ENCODE measurements at regions not wholly inside any gene's neighbourhood (a gene's known extent, or its start where the extent isn't known, plus 50 kb on each side); places are given as distances from the start of the nearest gene placed in this dataset.

DNA sequence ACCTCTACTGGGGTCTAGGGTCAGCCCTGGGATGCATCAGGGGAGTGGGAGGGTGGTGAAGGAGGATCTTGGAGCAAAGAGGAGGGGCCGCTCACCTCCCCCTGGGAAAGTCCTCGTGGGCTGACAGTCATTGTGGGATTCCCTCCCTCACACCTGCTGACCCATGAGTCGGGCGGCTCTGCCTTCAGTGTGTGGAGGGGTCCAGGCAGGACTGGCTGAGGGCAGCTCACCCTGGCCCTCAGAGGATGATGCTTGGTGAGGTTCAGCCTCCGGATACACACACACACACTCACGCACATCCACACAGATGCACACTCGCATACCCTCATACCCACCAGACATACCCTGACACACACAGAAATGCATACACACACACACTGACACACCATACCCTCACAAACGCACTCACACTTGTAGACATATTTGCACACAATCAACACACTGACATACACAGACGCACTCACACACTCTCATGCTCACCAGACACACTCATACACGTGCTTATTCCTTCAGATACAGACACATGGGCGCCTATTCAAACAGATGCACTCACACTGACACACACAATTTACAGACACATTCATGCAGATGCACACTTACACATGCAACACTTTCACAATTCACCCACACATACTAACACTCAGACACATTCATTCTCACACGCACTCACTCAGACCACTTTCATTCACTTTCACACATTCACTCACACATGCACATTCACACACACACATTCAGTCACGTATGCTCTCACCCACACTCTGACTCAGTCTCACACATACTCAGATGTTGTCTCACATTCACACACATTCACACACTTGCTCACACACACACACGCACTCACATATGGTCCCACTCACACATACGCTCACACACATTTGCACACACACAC lies 105.1 kb upstream of the RPL38 start:
- DNase-seq, result no peak

- no peak for DNase-seq
Measured at GRCh38 chr17:74099442-74100340, 103.8 kb upstream of the RPL38 start.

DNA sequence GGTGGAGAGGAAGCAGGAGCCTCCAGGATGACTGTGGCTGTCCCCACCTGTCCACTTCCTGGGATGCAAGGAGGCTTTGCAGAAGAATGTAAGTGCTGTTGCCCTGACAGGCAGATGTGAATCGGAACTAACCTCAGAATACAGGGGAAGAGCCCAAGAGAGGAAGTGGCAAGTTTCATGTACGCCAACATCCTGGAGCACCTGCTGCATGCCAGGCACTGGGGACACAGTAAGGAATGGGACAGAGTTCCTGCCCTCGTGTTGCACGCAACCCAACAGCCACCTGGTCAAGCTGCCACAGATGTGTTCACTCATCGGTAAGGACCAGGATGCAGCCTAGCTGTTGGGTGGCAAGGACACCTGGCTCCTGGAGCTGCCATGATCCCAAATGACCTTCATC lies 98.6 kb upstream of the RPL38 start:
- DNase-seq, result no peak

DNA sequence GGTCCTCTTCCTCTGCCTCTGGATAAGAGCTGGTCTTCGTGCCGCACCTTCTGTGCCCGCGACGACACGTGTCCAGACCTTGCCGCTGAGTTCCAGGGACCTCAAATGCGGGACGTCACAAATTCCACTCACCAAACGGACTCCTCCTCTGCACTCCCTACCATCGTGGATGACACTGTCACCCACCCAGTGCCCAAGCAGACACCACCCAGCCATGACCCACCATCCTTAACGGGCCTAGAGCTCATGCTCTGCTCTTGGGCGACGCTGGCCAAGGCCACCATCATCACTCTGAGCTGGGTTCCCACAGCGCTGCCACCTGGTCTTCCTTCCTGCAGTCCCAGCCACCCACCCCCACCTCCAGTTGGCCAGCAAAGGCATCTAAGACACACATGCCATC lies 96.4 kb upstream of the RPL38 start:
- DNase-seq, result no peak

- DNase-seq, result no peak
Measured at GRCh38 chr17:74108126-74108705, 95.3 kb upstream of the RPL38 start.

GRCh38 chr17:74110467-74110866 lies 93.0 kb upstream of the RPL38 start:
- DNase-seq, result no peak

GRCh38 chr17:74113326-74113725 lies 90.2 kb upstream of the RPL38 start:
- DNase-seq, result no peak

DNA sequence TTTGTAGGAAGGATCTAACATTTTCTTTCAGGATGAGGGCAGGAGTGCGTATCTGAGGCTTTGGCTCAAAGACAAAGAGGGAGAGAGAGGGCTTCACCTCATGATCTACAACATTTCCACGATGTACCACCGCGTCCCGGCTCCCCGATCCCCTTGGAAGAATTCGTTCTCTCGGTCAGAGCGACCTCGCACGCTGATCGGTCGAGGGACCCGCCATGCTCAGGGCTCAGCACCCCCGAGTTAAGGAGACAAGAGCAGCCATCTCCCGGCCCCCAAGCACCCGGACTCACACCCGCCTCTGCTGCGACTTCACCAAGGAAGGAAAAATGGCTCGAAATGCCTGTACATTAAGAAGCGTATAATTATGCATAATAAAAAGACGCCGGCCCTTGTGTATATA lies 89.5 kb upstream of the RPL38 start:
- DNase-seq, result no peak

DNA sequence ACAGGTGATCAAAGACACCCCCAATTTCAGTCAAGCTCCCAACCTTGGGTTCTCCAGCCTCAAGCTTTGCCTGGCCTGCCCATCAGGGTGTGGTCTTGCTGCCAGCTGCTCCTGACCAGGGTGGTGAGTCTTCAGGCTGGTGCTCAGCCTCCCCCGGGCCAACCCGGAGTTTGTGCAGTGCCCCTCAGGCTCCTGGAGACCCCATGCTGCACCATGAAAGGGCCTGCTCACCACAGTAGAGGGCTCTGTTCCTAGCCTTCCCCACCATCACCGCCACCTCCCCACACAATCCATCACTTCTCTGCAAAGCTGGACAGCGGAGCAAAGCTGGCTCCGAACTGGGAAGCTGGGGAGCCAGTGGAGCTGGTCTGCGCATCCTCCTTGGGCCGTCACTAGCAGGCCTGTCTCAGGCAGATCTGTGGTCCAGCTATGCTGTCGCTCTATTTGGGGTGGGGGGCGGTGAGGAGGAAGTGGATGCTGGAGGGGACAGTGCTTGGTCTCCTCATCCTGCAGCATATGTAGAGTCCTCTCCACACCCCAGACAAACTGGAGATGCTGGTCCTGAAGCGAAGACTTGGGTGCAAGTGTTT lies 88.5 kb upstream of the RPL38 start:
- DNase-seq, result no peak

DNA sequence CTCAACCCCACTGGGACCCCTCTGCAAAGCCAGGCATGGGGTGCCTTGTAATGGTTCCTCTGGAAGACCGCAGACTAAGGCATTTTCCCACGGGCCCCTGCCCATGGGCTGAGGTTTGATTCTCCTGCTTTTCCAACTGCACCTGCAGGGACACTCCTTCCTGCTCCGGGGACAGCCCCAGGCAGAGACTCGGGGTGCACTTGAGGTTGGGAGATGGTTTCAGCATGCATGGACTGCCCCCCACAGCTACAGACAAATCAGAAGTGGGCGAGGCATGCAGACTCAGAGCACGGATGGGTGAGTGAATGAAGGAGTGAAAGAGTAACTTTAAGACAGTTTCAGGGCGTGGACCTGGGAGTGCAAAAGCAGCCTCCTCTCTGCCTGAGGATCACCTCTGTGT lies 87.9 kb upstream of the RPL38 start:
- DNase-seq, result no peak

- DNase-seq, result peak; percentile 12
Measured at GRCh38 chr17:74116087-74116717, 87.3 kb upstream of the RPL38 start.

DNA sequence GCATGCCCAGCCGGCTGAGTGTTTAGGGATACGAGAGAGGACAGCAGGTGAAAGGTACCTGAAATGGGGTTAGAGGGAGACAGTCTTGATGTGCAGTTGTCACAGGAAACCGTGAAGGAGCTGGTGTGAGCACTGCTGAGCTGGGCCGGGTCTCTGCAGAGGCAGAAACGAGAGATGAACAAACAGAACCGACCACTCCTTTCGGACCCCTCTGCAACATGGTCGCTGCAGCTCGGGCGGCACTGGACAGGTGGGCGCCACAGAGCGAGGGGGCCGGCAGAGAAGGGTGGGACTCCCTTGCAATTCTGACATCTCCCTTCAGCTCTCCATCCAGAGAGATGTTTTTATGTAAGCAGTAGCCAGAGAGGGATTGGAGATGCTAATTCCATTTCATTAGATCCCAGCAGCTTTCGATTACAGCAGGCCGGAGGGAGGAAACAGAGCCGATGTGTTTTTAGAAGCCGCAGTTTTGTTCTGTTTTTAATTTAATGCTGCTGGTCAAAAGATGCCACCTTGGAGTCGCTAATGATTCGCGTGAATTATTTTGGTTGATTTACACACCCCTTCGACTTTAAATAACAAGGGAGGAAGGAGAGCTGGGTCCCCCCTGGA lies 86.3 kb upstream of the RPL38 start:
- no peak for DNase-seq

DNA sequence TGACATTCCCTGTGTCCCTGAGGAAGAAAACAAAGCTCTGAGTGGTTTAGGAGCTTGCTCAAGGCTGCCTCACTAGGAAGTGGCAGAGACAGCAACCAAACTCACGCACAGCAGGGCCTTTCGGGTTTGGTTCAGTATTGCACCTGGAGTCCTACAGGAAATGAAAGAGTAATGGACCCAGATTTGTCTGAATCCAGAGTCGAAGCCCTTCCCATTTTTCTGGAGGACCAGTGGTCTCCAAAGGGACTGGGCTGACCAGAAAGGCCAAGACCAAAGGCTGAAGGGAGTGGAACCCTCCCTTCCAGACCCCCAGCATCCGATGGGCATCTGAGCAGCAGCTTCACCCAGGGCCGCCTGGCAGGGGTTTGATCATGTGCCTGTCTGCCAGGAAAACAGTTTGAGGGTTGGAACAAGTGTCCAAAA lies 85.5 kb upstream of the RPL38 start:
- peak; percentile 18 for DNase-seq

GRCh38 chr17:74118504-74118903 lies 85.0 kb upstream of the RPL38 start:
- DNase-seq, result no peak

DNA sequence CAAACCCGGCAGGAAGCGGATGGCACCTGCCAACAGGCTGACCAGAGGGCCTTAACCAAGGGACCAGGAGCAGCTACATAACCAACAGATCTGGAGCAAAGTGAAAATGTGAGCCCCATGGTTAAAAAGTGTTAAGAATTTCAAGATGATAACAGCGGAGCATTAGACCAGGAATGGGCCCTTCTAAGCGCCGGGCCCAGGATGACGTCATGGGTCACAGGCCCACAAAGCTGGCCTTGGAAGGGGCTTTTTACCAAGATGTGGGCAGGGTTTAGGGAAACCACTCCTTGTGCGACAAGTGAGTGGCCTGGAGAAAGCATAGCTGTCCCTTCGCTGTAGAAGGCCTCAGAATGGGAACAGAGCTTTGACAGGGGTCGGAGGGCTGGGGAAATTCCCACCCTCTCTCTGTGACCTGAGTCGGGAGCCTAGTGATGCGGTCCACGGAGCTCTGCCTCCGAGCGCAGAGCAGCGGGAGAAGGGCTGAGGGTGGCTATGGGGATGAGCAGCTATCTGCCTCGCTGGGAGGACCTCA lies 84.4 kb upstream of the RPL38 start:
- DNase-seq, result no peak

GRCh38 chr17:74119965-74120364 lies 83.5 kb upstream of the RPL38 start:
- DNase-seq, result peak; percentile 37

GRCh38 chr17:74123350-74123749 lies 80.1 kb upstream of the RPL38 start:
- DNase-seq, result no peak

DNA sequence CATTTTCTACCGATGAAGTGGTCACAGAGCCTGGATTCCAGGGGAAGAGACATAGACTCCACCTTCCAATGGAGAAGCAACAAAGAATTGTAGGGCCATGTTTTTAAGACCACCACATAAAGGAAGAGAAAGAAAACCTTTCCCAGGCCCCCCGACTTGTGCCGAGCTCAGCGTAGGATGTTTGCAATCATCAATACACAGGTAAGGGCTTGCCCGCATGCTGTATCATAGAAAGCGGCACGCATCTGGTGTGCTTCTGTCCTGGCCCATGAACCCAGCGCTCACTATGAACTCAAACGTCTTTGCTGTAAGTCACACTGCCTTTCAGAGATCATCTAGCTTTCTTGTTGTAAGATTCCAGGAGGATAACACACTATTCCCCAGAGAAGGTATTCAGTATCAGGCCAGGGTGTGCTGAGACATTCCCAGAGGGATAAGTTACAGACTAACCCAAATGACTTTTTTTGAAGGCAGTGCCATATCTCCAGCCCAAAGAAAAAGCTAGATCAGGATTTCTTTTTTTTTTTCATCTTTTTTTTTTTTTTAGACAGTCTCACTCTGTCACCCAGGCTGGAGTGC lies 79.5 kb upstream of the RPL38 start:
- no peak for DNase-seq

DNA sequence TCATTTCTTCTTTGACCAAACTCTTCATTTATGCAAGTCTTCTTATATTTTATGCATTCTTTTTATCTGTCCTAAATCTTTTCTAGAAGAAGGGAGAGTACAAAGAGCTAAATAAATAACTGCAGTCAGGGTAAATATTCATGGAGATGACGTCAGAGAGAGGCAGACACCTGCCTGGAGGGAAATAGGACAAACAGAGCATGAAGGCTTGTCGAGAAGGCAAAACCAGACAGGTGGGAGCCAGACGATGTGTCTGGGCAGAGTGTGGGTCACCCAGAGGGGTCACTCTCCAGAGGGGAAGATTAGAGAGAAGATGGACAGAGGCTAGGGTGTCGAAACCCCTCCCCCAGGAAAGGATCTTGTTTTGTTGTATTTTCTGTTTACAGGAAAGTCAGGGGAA lies 78.3 kb upstream of the RPL38 start:
- peak; percentile 4 for DNase-seq

DNA sequence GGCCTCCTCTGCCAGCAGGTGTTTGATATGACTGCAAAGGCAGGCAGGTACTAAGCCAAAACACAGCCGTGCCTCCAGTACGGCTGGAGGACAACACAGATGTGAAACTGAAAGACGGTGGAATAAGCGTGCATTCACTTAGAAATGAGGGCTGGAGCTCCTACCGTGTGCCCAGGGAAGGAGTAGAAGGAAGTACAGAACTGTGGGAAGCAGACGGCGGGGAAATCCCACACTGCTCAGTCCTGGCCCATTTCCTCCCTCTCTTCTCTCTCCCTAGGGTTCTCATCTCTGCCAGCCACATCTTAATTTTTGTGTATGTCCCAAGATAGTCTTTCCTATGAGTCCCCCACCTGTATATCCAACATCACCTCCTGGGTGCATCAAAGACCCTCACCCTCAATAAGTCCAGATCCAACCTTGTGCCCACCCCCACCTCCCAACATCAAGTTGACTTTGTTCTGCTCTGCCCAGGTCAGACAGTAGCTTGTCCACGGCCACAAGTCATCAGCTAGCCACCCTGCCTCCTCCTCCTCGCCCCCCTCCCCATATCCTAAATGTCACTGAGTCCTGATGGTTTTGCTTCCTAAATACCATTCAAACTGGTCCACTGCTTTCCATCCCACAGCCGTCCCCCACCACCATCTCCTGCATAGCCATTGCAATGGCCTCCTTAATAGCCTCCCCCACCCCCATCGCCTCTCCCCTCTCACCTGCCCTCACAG lies 77.1 kb upstream of the RPL38 start:
- no peak for DNase-seq

GRCh38 chr17:74126959-74127358 lies 76.5 kb upstream of the RPL38 start:
- no peak for DNase-seq
